Trophoblast cell (in vitro differentiated cells and primary cell): ENCODE measurements at regions not wholly inside any gene's neighbourhood (a gene's known extent, or its start where the extent isn't known, plus 50 kb on each side); places are given as distances from the start of the nearest gene placed in this dataset.

Experiments
- DNase-seq, 2 donors: peaks; one replicate each; pipeline ENCODE4 v3.0.0-alpha.2; 2016
- H2AFZ ChIP-seq: 2 replicates; pipeline ENCODE4 v1.6.1; 2013; ENCODE audit warnings: low read length, moderate library complexity, mild to moderate bottlenecking; ENCODE audit not compliant: insufficient read depth, poor library complexity
- H2AK5ac ChIP-seq: 2 replicates; pipeline ENCODE4 v1.6.1; 2013; ENCODE audit warnings: mild to moderate bottlenecking, low read length
- H2BK120ac ChIP-seq: 2 replicates; pipeline ENCODE4 v1.6.1; 2013; ENCODE audit warnings: low read length, mild to moderate bottlenecking, moderate library complexity; ENCODE audit not compliant: insufficient read depth, poor library complexity
- H2BK12ac ChIP-seq: 2 replicates; pipeline ENCODE4 v1.6.1; 2013; ENCODE audit warnings: mild to moderate bottlenecking, low read length, moderate library complexity
- H2BK5ac ChIP-seq: 2 replicates; pipeline ENCODE4 v1.6.1; 2013; ENCODE audit warnings: low read length, low read depth, moderate library complexity, mild to moderate bottlenecking; ENCODE audit not compliant: poor library complexity
- H3K14ac ChIP-seq: 2 replicates; pipeline ENCODE4 v1.6.1; 2013; ENCODE audit warnings: mild to moderate bottlenecking, low read length
- H3K18ac ChIP-seq: 2 replicates; pipeline ENCODE4 v1.6.1; 2013; ENCODE audit warnings: mild to moderate bottlenecking, low read length
- H3K23ac ChIP-seq: 2 replicates; pipeline ENCODE4 v1.6.1; 2013; ENCODE audit warnings: low read length
- H3K27ac ChIP-seq: 2 replicates; pipeline ENCODE4 v1.5.1; 2013; ENCODE audit warnings: low read depth, mild to moderate bottlenecking, inconsistent platforms, low read length, moderate library complexity
- H3K27me3 ChIP-seq: 2 replicates; pipeline ENCODE4 v1.6.1; 2013; ENCODE audit warnings: inconsistent platforms, mild to moderate bottlenecking, low read length, moderate library complexity; ENCODE audit not compliant: insufficient read depth
- H3K36me3 ChIP-seq, 2 experiments: 1 replicate in 1 of 2; 2 replicates in 1 of 2; pipeline ENCODE4 v1.6.1; 2013; ENCODE audit warnings: low read length in 2 of 2, mild to moderate bottlenecking in 2 of 2, moderate library complexity in 1 of 2; ENCODE audit not compliant: insufficient read depth in 2 of 2, control insufficient read depth in 1 of 2
- H3K4ac ChIP-seq: 2 replicates; pipeline ENCODE4 v1.6.1; 2013; ENCODE audit warnings: low read depth, mild to moderate bottlenecking, low read length, moderate library complexity
- H3K4me1 ChIP-seq, 2 experiments: 1 replicate in 1 of 2; 2 replicates in 1 of 2; pipeline ENCODE4 v1.6.1; 2013; ENCODE audit warnings: low read length in 2 of 2, mild to moderate bottlenecking in 2 of 2, moderate library complexity in 1 of 2; ENCODE audit not compliant: insufficient read depth in 2 of 2, control insufficient read depth in 1 of 2
- H3K4me2 ChIP-seq: 2 replicates; pipeline ENCODE4 v1.6.1; 2013; ENCODE audit warnings: inconsistent platforms, mild to moderate bottlenecking, low read length, moderate library complexity
- H3K4me3 ChIP-seq: 2 replicates; pipeline ENCODE4 v1.5.1; 2013; ENCODE audit warnings: mild to moderate bottlenecking, low read depth, low read length, inconsistent platforms
- H3K79me1 ChIP-seq: one replicate; pipeline ENCODE4 v1.6.1; 2013; ENCODE audit warnings: low read length
- H3K79me2 ChIP-seq: 2 replicates; pipeline ENCODE4 v1.6.1; 2013; ENCODE audit warnings: low read length, mild to moderate bottlenecking; ENCODE audit not compliant: control insufficient read depth, insufficient read depth, poor library complexity
- H3K9ac ChIP-seq: 2 replicates; pipeline ENCODE4 v1.6.1; 2013; ENCODE audit warnings: mild to moderate bottlenecking, low read length
- H3K9me3 ChIP-seq: 2 replicates; pipeline ENCODE4 v1.6.1; 2013; ENCODE audit warnings: low read depth, mild to moderate bottlenecking, control low read depth, inconsistent platforms, low read length; ENCODE audit not compliant: insufficient read depth
- H4K12ac ChIP-seq: 2 replicates; pipeline ENCODE4 v1.6.1; 2013; ENCODE audit warnings: low read depth, mild to moderate bottlenecking, low read length, moderate library complexity
- H4K8ac ChIP-seq: 2 replicates; pipeline ENCODE4 v1.6.1; 2013; ENCODE audit warnings: low read depth, mild to moderate bottlenecking, low read length, moderate library complexity
- H4K91ac ChIP-seq: one replicate; pipeline ENCODE4 v1.6.1; 2013; ENCODE audit warnings: low read depth, mild to moderate bottlenecking, low read length, moderate library complexity
- whole genome bisulfite sequencing: extraction: QIAGEN DNeasy Blood & Tissue Kit; methylation state at CpG from one replicate; pipeline ENCODE4 v1.1.7; 2013; ENCODE audit warnings: missing lambda C conversion rate; ENCODE audit not compliant: insufficient read length, insufficient coverage; ENCODE audit errors: extremely low coverage; 5-methylcytosine and 5-hydroxymethylcytosine counted together

- WGBS = no CpG with 5 or more reads among the region's 3 CpGs
Observed at GRCh38 chr1:212226467-212226866, 58.7 kb upstream of the PPP2R5A start.

DNA sequence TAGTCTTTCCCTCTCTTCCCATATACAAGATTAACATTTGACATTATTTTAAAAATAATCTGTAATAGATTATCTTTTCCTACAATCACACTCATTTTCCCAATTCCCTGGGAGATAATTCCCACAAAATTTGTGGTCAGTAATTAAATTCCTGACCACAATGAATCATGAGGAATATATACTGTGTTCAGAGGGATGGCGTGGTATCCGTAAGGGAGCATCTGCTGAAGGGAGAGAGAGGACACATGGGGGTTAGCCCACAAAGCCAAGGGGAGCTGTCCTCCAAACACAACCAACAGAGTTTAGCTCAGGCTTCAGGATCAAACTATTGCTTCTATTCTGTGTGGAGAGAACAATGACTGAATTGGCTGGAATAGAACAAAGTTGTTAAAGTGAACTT lies 57.1 kb upstream of the PPP2R5A start:
- no peak for DNase-seq
- Histone ChIP-seq H3K4me1 (no peaks in the 10 kb centered on the region), H3K4me2 (no peak overlapping the region), H3K4ac (no peak overlapping the region), H3K9me3 (no peaks in the 10 kb centered on the region), H3K9ac (no peak overlapping the region), H3K4me3 (no peak overlapping the region), H3K79me2 (no peaks in the 10 kb centered on the region), H2AK5ac (no peak overlapping the region), H2BK120ac (no peak overlapping the region), H3K18ac (no peak overlapping the region), H3K27ac (no peak overlapping the region), H2AFZ (no peak overlapping the region), H3K36me3 (no peaks in the 10 kb centered on the region), H4K12ac (no peak overlapping the region), H2BK5ac (no peak overlapping the region), H3K23ac (no peak overlapping the region), H3K79me1 (no peaks in the 10 kb centered on the region), H2BK12ac (no peak overlapping the region), H3K14ac (no peak overlapping the region), H4K91ac (no peak overlapping the region), H3K27me3 (no peaks in the 10 kb centered on the region), H4K8ac (no peak overlapping the region)
- WGBS = no CpG with 5 or more reads among the region's 2 CpGs

More at GRCh38 chr1:212226467-212226866, 58.7 kb upstream of the PPP2R5A start:
- Histone ChIP-seq H3K79me2 (no peaks in the 10 kb centered on the region), H3K27me3 (no peaks in the 10 kb centered on the region), H2AK5ac (no peak overlapping the region), H3K9ac (no peak overlapping the region), H3K27ac (no peak overlapping the region), H3K4ac (no peak overlapping the region), H3K4me1 (no peaks in the 10 kb centered on the region), H3K79me1 (no peaks in the 10 kb centered on the region), H2BK12ac (no peak overlapping the region), H3K9me3 (no peaks in the 10 kb centered on the region), H3K14ac (no peak overlapping the region), H2BK120ac (no peak overlapping the region), H3K4me3 (no peak overlapping the region), H4K12ac (no peak overlapping the region), H2BK5ac (no peak overlapping the region), H3K18ac (no peak overlapping the region), H2AFZ (no peak overlapping the region), H4K8ac (no peak overlapping the region), H3K36me3 (no peaks in the 10 kb centered on the region), H3K23ac (no peak overlapping the region), H4K91ac (no peak overlapping the region), H3K4me2 (no peak overlapping the region)
- DNase-seq = no peak

GRCh38 chr1:212228591-212229119 lies 56.6 kb upstream of the PPP2R5A start:
- Histone ChIP-seq H3K4me2 (no peak overlapping the region), H4K12ac (no peak overlapping the region), H3K4ac (no peak overlapping the region), H3K36me3 (no peaks in the 10 kb centered on the region), H3K79me2 (no peaks in the 10 kb centered on the region), H3K23ac (no peak overlapping the region), H4K91ac (no peak overlapping the region), H3K18ac (no peak overlapping the region), H3K9me3 (no peaks in the 10 kb centered on the region), H2AFZ (no peak overlapping the region), H2BK5ac (no peak overlapping the region), H3K79me1 (no peaks in the 10 kb centered on the region), H4K8ac (no peak overlapping the region), H2BK12ac (no peak overlapping the region), H3K9ac (no peak overlapping the region), H2AK5ac (no peak overlapping the region), H2BK120ac (no peak overlapping the region), H3K4me1 (no peaks in the 10 kb centered on the region), H3K27ac (no peak overlapping the region), H3K4me3 (no peak overlapping the region), H3K14ac (no peak overlapping the region), H3K27me3 (no peaks in the 10 kb centered on the region)
- WGBS = no CpG with 5 or more reads among the region's 8 CpGs
- DNase-seq = no peak

DNA sequence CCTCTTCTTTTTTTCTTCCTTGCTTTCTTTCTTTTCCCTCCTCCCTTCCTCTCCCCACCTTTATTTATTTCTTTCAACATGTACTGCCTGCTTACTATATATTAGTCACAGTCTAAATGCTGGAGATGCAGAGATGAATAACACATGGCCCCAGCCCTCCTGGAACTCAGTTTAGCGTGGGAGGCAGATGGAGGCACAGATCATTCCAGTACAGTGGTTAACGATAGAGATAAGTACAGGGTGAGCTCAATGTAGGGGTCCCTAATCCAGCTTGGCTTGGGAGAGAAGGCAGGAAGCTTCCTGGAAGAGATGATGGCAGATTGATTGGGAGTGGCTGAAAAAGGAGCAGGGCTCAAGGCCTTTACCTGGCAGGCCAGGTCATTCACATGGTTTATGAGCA lies 55.6 kb upstream of the PPP2R5A start:
- no peak overlapping the region for H3K23ac ChIP-seq
- no peak overlapping the region for H3K4me3 ChIP-seq
- H3K36me3 ChIP-seq = no peaks in the 10 kb centered on the region
- H3K4me2 ChIP-seq = no peak overlapping the region
- no peaks in the 10 kb centered on the region for H3K79me1 ChIP-seq
- no peak overlapping the region for H3K4ac ChIP-seq
- H4K12ac ChIP-seq = no peak overlapping the region
- WGBS = no CpG with 5 or more reads among the region's 2 CpGs
- no peak overlapping the region for H3K27ac ChIP-seq
- no peak overlapping the region for H3K9ac ChIP-seq
- no peak overlapping the region for H4K91ac ChIP-seq
- H2AK5ac ChIP-seq = no peak overlapping the region
- no peaks in the 10 kb centered on the region for H3K27me3 ChIP-seq
- no peak for DNase-seq
- H2AFZ ChIP-seq = no peak overlapping the region
- no peak overlapping the region for H2BK5ac ChIP-seq
- no peak overlapping the region for H2BK12ac ChIP-seq
- no peaks in the 10 kb centered on the region for H3K79me2 ChIP-seq
- no peak overlapping the region for H4K8ac ChIP-seq
- H3K14ac ChIP-seq = no peak overlapping the region
- H3K9me3 ChIP-seq = no peaks in the 10 kb centered on the region
- no peak overlapping the region for H3K18ac ChIP-seq
- no peaks in the 10 kb centered on the region for H3K4me1 ChIP-seq
- no peak overlapping the region for H2BK120ac ChIP-seq
